NCI-H1694 treated with DMSO at 0.1 percent for 48 hours (cell line): ENCODE measurements at regions not wholly inside any gene's neighbourhood (a gene's known extent, or its start where the extent isn't known, plus 50 kb on each side); places are given as distances from the start of the nearest gene placed in this dataset.
"Not testable (repeated sequence)": the region's sequence is repeated elsewhere in the genome, so short reads cannot be mapped to it uniquely, and the experiment has no call there.

Experiments used
- DNase-seq: peaks from one replicate; lab custom pipeline; 2025; lab: John Stamatoyannopoulos, UW

DNA sequence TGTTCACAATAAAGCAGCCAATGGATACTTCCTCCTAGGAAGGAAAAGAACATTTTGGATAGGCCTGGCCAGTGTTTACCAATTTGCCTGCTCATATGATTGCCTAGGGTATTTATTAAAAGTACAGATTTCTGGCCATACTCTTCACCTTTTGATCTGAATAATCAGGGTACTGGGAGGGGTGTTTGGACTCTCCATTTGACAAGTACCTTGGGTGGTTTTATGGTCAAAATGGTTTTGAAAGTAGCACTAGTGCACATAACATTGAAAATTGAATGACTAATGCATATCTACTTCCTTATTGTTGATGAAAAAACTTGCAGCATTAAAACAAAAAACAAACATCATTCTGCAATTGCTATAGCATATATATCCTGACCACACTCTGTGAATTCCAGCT is 333.3 kb upstream of the CDH2 start:
- no peak for DNase-seq

GRCh38 chr18:28504066-28504465 is 327.1 kb upstream of the CDH2 start:
- DNase-seq = no peak

- DNase-seq = no peak
Measured at GRCh38 chr18:28494151-28494550, 317.2 kb upstream of the CDH2 start.

- no peak for DNase-seq
Measured at GRCh38 chr18:28485918-28486317, 309.0 kb upstream of the CDH2 start.

DNA sequence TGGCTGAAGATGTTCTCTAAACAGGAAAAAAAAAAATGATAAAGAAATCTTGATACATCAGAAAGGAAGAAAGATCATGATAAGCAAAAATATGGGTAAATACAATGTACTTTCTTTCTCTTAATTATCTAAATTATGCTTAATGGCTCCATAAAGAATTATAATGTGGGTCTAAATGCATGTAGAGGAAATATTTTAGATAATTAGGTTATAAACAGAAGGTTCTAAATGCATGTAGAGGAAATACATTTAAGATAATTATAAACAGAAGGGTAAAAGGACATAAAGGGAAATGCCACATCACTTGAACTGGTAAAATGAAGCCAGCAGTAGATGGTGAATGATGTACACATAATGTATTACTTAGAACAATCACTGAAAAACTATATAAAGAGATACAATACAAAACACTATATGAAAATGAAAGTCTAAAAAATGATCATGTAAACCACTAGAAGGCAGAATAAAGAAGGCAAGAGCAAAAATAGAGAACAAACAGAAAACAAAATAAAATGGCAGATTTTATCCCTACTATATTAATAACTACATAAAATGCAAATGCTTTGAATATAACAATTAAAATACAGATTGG is 308.4 kb upstream of the CDH2 start:
- no peak for DNase-seq

GRCh38 chr18:28478531-28478930 is 301.6 kb upstream of the CDH2 start:
- DNase-seq = no peak

DNA sequence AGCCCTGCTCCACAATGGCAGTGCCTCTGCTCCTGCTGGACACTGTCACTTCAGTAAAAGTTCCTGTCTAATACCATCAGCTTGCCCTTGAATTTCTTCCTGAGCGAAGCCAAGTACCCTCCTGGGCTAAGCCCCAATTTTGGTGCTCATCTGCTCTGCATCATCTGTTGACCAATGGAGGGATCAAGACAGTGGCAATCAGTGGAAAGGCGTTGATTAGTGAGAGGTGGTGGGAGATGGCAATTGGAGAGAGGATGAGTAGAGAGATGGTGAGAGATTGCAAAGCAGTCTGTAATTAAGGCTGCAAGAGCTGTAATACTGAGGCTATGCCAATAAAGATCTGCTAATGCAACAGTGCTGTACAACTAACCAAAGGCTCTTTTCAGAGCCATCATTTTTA is 299.4 kb upstream of the CDH2 start:
- DNase-seq = no peak

DNA sequence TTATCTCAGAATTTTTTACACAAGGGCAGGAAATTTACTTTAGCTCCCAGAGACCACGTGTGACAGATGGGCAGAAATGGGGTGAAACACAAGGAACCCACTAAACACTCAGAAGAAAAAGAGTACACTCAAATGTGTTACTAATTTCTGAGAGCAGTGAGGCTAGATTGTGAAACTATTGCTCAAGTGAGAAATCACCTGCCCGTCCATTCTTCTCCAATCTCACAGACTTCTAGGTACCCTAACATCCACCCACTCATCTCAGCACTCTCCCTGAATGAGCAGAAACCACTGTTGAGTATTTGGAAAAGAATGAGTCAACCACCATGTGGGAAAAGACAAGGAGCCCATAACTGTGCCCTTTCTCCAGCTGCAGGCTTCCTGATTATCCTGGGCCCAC is 293.0 kb upstream of the CDH2 start:
- DNase-seq = no peak

GRCh38 chr18:28468901-28469300 is 292.0 kb upstream of the CDH2 start:
- DNase-seq = no peak

- no peak for DNase-seq
Measured at GRCh38 chr18:28466204-28466603, 289.3 kb upstream of the CDH2 start.

DNA sequence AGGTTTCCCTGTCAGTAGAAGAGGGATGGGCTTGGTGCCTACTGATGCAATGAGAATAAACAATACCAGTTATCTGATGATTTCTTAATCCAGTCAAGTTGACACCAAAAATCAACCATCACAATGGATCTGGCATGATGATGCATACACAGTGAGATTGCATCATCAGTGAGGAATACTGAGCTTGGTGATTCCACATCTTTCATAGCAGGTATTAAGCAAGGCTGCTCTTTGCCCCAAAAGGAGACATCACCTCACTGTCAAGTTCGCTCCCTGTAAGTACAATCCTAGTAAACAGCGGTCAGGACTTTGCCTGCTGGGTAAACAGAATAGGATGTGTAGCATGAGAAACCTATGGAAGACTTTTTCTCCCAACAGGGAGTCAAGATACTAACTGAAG is 282.7 kb upstream of the CDH2 start:
- no peak for DNase-seq

DNA sequence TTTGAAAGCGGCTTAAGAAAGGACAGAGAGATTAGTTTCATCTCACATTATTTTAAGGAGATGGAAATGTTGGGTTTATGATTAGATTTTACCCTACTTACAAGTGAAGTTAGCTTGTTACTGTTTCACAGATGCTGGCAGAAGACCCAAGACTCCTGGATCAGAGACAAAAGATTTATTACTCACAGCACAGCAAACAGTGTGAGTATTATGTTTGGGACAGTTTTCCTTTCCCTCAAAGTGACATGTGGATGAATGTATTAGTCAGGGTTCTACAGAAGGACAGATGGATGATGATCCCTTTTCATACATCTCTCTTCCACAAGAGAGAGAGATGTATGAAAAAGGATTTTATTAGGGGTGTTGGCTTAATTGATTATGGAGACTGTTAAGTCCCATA is 281.8 kb upstream of the CDH2 start:
- no peak for DNase-seq

DNA sequence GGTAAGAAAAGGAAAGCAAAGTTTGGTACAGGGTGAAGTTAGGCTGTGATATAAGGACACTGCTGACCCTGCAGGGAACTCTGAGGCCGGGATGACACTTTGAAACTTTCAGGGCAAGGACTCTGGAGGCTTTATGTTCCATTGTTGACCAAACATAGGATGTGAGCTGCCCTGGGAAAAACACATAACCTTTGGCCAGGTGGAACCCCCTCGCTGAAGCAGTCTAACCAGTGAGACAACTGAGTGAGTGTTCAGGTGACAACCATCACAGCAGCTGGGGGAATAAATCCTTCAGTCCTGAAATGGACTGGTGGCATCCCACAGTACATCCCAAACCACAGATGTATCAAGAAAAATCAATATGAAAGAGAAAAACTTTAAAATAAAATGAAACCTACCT is 280.9 kb upstream of the CDH2 start:
- no peak for DNase-seq

- no peak for DNase-seq
Measured at GRCh38 chr18:28455971-28456370, 279.0 kb upstream of the CDH2 start.

GRCh38 chr18:28439870-28440269 is 262.9 kb upstream of the CDH2 start:
- DNase-seq = no peak

DNA sequence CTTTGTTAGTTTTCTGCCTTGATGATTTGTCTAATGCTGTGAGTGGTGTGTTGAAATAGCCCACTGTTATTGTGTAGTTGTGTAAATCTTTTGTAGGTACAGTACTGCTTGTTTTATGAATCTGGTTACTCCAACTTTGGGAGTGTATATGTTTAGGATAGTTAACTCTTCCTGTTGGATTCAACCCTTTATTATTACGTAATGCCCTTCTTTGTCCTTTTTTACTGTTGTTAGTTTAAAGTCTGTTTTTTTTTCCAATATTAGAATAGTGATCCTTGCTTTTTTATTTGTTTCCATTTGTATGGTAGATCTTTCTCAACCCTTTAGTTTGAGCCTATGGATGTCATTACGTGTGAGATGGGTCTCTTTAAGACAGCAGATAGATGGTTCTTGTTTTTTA is 261.5 kb upstream of the CDH2 start:
- DNase-seq = no peak

DNA sequence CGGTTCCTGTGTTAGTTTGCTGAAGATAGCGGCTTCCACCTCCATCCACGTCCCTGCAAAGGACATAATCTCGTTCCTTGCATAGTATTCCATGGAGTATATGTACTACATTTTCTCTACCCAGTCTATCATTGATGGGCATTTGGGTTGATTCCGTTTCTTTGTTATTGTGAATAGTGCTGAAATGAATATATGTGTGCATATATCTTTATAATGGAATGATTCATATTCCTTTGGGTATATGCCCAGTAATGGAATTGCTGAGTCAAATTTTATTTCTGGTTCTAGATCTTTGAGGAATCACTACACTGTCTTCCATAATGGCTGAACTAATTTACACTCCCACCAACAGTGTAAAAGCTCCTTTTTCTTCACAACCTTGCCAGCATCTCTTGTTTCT is 255.4 kb upstream of the CDH2 start:
- DNase-seq = no peak

DNA sequence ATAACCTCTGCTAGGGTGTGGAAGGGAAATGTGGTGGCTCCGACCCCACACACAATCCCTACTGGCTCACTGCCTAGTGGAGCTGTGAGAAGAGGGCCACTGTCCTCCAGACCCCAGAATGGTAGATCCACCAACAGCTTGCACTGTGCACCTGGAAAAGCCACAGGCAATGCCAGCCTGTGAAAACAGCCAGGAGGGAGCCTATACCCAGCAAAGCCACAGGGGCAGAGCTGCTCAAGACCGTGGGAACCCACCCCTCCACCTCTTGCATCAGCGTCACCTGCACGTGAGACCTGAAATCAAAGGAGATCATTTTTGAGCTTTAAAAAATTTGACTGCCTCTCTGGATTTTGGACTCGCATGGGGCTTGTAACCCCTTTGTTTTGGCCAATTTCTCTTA is 249.0 kb upstream of the CDH2 start:
- DNase-seq = no peak

GRCh38 chr18:28422577-28422976 is 245.6 kb upstream of the CDH2 start:
- no peak for DNase-seq

DNA sequence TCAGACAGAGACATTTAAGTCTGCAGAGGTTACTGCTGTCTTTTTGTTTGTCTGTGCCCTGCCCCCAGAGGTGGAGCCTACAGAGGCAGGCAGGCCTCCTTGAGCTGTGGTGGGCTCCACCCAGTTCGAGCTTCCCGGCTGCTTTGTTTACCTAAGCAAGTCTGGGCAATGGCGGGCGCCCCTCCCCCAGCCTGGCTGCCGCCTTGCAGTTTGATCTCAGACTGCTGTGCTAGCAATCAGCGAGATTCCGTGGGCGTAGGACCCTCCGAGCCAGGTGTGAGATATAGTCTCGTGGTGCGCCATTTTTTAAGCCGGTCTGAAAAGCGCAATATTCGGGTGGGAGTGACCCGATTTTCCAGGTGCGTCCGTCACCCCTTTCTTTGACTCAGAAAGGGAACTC is 245.0 kb upstream of the CDH2 start:
- not testable (repeated sequence) for DNase-seq

DNA sequence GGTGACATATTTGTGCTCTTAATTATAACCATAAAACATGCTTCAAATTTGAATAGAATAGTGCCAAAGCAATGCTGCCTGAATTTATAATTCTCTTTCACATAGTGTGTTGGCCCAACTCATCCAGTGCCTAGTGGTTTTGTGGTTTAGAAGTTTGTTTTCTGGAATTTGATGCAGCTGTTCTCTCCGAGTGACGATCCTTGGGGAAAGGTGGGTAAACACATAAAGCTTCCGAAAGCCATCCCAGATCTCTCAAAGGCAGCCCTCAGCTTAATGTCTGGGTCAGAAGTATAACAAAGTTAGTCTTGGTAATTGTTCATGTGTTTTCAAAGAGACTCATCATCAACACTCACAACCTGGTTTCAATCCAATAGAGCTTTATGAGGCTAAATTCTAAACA is 235.6 kb upstream of the CDH2 start:
- DNase-seq = no peak

- no peak for DNase-seq
Measured at GRCh38 chr18:28411806-28412205, 234.9 kb upstream of the CDH2 start.

- no peak for DNase-seq
Measured at GRCh38 chr18:28409811-28410210, 232.9 kb upstream of the CDH2 start.

DNA sequence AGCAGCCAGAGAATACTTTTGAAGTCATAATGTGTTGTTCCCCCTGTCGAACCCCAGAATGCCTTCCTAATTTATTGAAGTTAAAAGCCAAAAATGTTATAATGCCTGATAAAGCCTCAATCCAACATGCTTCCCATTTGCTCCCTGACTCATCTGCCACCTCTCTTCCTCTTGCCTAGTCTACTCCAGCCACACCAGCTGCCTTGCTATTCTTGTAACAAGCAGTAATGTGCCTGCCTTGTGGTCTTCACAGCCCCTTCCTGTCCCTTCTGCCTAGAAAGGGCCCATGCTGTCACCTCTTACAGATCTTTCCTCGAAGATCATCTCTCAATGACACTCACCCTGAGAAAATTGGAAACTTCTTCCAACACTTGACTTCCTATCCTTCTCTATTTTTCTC is 231.6 kb upstream of the CDH2 start:
- DNase-seq = no peak

- no peak for DNase-seq
Measured at GRCh38 chr18:28407681-28408080, 230.8 kb upstream of the CDH2 start.
